Neuronal stem cell (in vitro differentiated cells): ENCODE measurements at regions not wholly inside any gene's neighbourhood (a gene's known extent, or its start where the extent isn't known, plus 50 kb on each side); places are given as distances from the start of the nearest gene placed in this dataset.

ENCODE experiments used
- DNase-seq: peaks from one replicate; pipeline ENCODE4 v3.0.0-alpha.2; 2013; ENCODE audit warnings: low spot score
- H2AFZ ChIP-seq: one replicate; pipeline ENCODE4 v1.6.1; 2013; ENCODE audit warnings: mild to moderate bottlenecking, low read length, inconsistent platforms
- H2AK5ac ChIP-seq: 2 replicates; pipeline ENCODE4 v1.6.1; 2013; ENCODE audit warnings: low read depth, mild to moderate bottlenecking, inconsistent platforms, low read length, moderate library complexity, mixed read lengths
- H2BK120ac ChIP-seq: 2 replicates; pipeline ENCODE4 v1.6.1; 2013; ENCODE audit warnings: low read depth, mild to moderate bottlenecking, inconsistent platforms, low read length, moderate library complexity, mixed read lengths
- H2BK12ac ChIP-seq: one replicate; pipeline ENCODE4 v1.6.1; 2013; ENCODE audit warnings: low read length, inconsistent platforms
- H2BK15ac ChIP-seq: 2 replicates; pipeline ENCODE4 v1.6.1; 2013; ENCODE audit warnings: mild to moderate bottlenecking, low read length, inconsistent platforms, mixed read lengths
- H2BK5ac ChIP-seq: one replicate; pipeline ENCODE4 v1.6.1; 2013; ENCODE audit warnings: inconsistent platforms, mild to moderate bottlenecking, low read length, moderate library complexity
- H3K14ac ChIP-seq: one replicate; pipeline ENCODE4 v1.6.1; 2013; ENCODE audit warnings: low read length, inconsistent platforms
- H3K18ac ChIP-seq: 2 replicates; pipeline ENCODE4 v1.6.1; 2013; ENCODE audit warnings: low read length, inconsistent platforms
- H3K23ac ChIP-seq: 2 replicates; pipeline ENCODE4 v1.6.1; 2013; ENCODE audit warnings: low read depth, mild to moderate bottlenecking, mixed read lengths, low read length, inconsistent platforms; ENCODE audit not compliant: poor library complexity
- H3K27ac ChIP-seq: replicated peaks from 3 replicates; pipeline ENCODE4 v1.5.1; 2013; ENCODE audit warnings: low read length, inconsistent platforms
- H3K27me3 ChIP-seq, 3 experiments: 2 replicates each; pipeline ENCODE4 v1.6.1; 2013; ENCODE audit warnings: low read length in 3 of 3, mild to moderate bottlenecking in 2 of 3, inconsistent platforms in 1 of 3, low read depth in 1 of 3, mixed read lengths in 1 of 3, moderate library complexity in 1 of 3; ENCODE audit not compliant: control insufficient read depth in 3 of 3, insufficient read depth in 3 of 3
- H3K36me3 ChIP-seq, 2 donors: replicated peaks in 1 of 2; 2 replicates each; pipeline ENCODE4 v1.6.1; 2013; ENCODE audit warnings: low read length in 2 of 2; ENCODE audit not compliant: control insufficient read depth in 2 of 2, insufficient read depth in 2 of 2
- H3K4ac ChIP-seq: 2 replicates; pipeline ENCODE4 v1.6.1; 2013; ENCODE audit warnings: inconsistent platforms, mild to moderate bottlenecking, low read length, moderate library complexity
- H3K4me1 ChIP-seq, 2 donors: 1 replicate in 1 of 2; 2 replicates in 1 of 2; pipeline ENCODE4 v1.6.1; 2013; ENCODE audit warnings: low read length in 2 of 2, low read depth in 1 of 2; ENCODE audit not compliant: control insufficient read depth in 2 of 2, insufficient read depth in 1 of 2
- H3K4me2 ChIP-seq: one replicate; pipeline ENCODE4 v1.6.1; 2013; ENCODE audit warnings: mild to moderate bottlenecking, low read length, inconsistent platforms; ENCODE audit not compliant: insufficient read depth, poor library complexity, severe bottlenecking
- H3K4me3 ChIP-seq, 2 donors: 2 replicates each; pipeline ENCODE4 v1.5.1; 2013; ENCODE audit warnings: low read length in 2 of 2, mild to moderate bottlenecking in 2 of 2, inconsistent platforms in 1 of 2, moderate library complexity in 1 of 2
- H3K79me1 ChIP-seq: one replicate; pipeline ENCODE4 v1.6.1; 2013; ENCODE audit warnings: low read depth, mild to moderate bottlenecking, inconsistent platforms, low read length, moderate library complexity
- H3K9ac ChIP-seq: one replicate; pipeline ENCODE4 v1.6.1; 2013; ENCODE audit warnings: mild to moderate bottlenecking, low read depth, low read length, inconsistent platforms; ENCODE audit not compliant: poor library complexity
- H3K9me3 ChIP-seq, 2 donors: replicated peaks in 1 of 2; 2 replicates each; pipeline versions ENCODE3 to v1.6.1; 2013; ENCODE audit warnings: low read length in 2 of 2, mild to moderate bottlenecking in 2 of 2, inconsistent platforms in 1 of 2, low read depth in 1 of 2, mixed read lengths in 1 of 2, moderate library complexity in 1 of 2; ENCODE audit not compliant: control insufficient read depth in 2 of 2, insufficient read depth in 1 of 2
- H4K8ac ChIP-seq: one replicate; pipeline ENCODE4 v1.6.1; 2013; ENCODE audit warnings: low read depth, mild to moderate bottlenecking, inconsistent platforms, low read length, moderate library complexity
- H4K91ac ChIP-seq: one replicate; pipeline ENCODE4 v1.6.1; 2013; ENCODE audit warnings: low read length, low read depth, mild to moderate bottlenecking, inconsistent platforms; ENCODE audit not compliant: poor library complexity
- WGBS, 2 donors: extraction: QIAGEN DNeasy Blood & Tissue Kit; methylation state at CpG; one replicate each; pipeline ENCODE4 v1.1.7; 2013; ENCODE audit warnings: missing lambda C conversion rate in 2 of 2, mixed read lengths in 1 of 2; ENCODE audit not compliant: insufficient read length in 2 of 2, insufficient replicate concordance in 1 of 2; ENCODE audit errors: extremely low coverage in 2 of 2; 5-methylcytosine and 5-hydroxymethylcytosine counted together

GRCh38 chr1:157245823-157246222 lies 107.6 kb upstream of the ETV3 start:
- Histone ChIP-seq H3K14ac (no peak overlapping the region), H3K4me3 (no peak overlapping the region), H3K79me1 (no peaks in the 10 kb centered on the region), H2BK5ac (no peak overlapping the region), H3K36me3 (no peaks in the 10 kb centered on the region), H3K18ac (no peak overlapping the region), H3K23ac (no peak overlapping the region), H3K4me1 (no peaks in the 10 kb centered on the region), H3K9ac (peak overlapping the region; percentile 7), H3K27me3 (no peaks in the 10 kb centered on the region), H3K9me3 (no peaks in the 10 kb centered on the region), H3K27ac (no peak overlapping the region), H3K4me2 (no peak overlapping the region), H4K91ac (no peak overlapping the region), H3K4ac (no peak overlapping the region), H2BK12ac (no peak overlapping the region), H4K8ac (no peak overlapping the region), H2AFZ (no peak overlapping the region), H2BK120ac (no peak overlapping the region), H2BK15ac (no peak overlapping the region), H2AK5ac (no peak overlapping the region)
- no peak for DNase-seq
- no CpG with 5 or more reads among the region's 2 CpGs for WGBS, 2 donors

- no peak overlapping the region for H2BK120ac ChIP-seq
- no peak overlapping the region for H2AFZ ChIP-seq
- no peak for DNase-seq
- H3K4me1 ChIP-seq = no peaks in the 10 kb centered on the region
- H4K8ac ChIP-seq = no peak overlapping the region
- H3K4me3 ChIP-seq = no peak overlapping the region
- WGBS, 2 donors = no CpG with 5 or more reads among the region's 2 CpGs
- no peak overlapping the region for H4K91ac ChIP-seq
- no peak overlapping the region for H3K9ac ChIP-seq
- H2BK5ac ChIP-seq = no peak overlapping the region
- H3K4me2 ChIP-seq = no peak overlapping the region
- no peak overlapping the region for H3K18ac ChIP-seq
- H3K79me1 ChIP-seq = no peaks in the 10 kb centered on the region
- no peak overlapping the region for H3K4ac ChIP-seq
- no peaks in the 10 kb centered on the region for H3K36me3 ChIP-seq
- H3K14ac ChIP-seq = no peak overlapping the region
- no peak overlapping the region for H2BK15ac ChIP-seq
- no peak overlapping the region for H2BK12ac ChIP-seq
- H3K23ac ChIP-seq = no peak overlapping the region
- H2AK5ac ChIP-seq = no peak overlapping the region
- no peak overlapping the region for H3K27ac ChIP-seq
- peaks cover 0 to 3% (median 0%) of the 10 kb centered on the region in 3 experiments for H3K27me3 ChIP-seq
- H3K9me3 ChIP-seq = no peaks in the 10 kb centered on the region
Measured at GRCh38 chr1:157241185-157241538, 103.0 kb upstream of the ETV3 start.

GRCh38 chr1:157240495-157241184 lies 102.4 kb upstream of the ETV3 start:
- H3K4me2 ChIP-seq = no peak overlapping the region
- peaks cover 0 to 3% (median 0%) of the 10 kb centered on the region in 3 experiments for H3K27me3 ChIP-seq
- H2AK5ac ChIP-seq = no peak overlapping the region
- no peak overlapping the region for H2AFZ ChIP-seq
- no peak overlapping the region for H4K91ac ChIP-seq
- H3K14ac ChIP-seq = no peak overlapping the region
- no peak overlapping the region for H2BK12ac ChIP-seq
- no peaks in the 10 kb centered on the region for H3K4me1 ChIP-seq
- no peak overlapping the region for H3K18ac ChIP-seq
- H2BK15ac ChIP-seq = no peak overlapping the region
- H3K79me1 ChIP-seq = no peaks in the 10 kb centered on the region
- no peak overlapping the region for H3K9ac ChIP-seq
- H2BK5ac ChIP-seq = no peak overlapping the region
- no peak for DNase-seq
- no peak overlapping the region for H2BK120ac ChIP-seq
- whole genome bisulfite sequencing, 2 donors = no CpG with 5 or more reads among the region's 7 CpGs
- no peak overlapping the region for H3K4me3 ChIP-seq
- no peak overlapping the region for H3K23ac ChIP-seq
- no peaks in the 10 kb centered on the region for H3K36me3 ChIP-seq
- no peak overlapping the region for H4K8ac ChIP-seq
- no peak overlapping the region for H3K27ac ChIP-seq
- H3K4ac ChIP-seq = no peak overlapping the region
- H3K9me3 ChIP-seq = no peaks in the 10 kb centered on the region

GRCh38 chr1:157239936-157240335 lies 101.7 kb upstream of the ETV3 start:
- H2BK12ac ChIP-seq = no peak overlapping the region
- H2BK5ac ChIP-seq = no peak overlapping the region
- H2BK15ac ChIP-seq = no peak overlapping the region
- H3K9ac ChIP-seq = no peak overlapping the region
- no peak for DNase-seq
- no peak overlapping the region for H3K27ac ChIP-seq
- no peak overlapping the region for H3K23ac ChIP-seq
- H3K9me3 ChIP-seq = no peaks in the 10 kb centered on the region
- no peak overlapping the region for H2AK5ac ChIP-seq
- no peak overlapping the region for H3K4me2 ChIP-seq
- H3K4me3 ChIP-seq = no peak overlapping the region
- H4K8ac ChIP-seq = no peak overlapping the region
- no peak overlapping the region for H3K14ac ChIP-seq
- no peak overlapping the region for H4K91ac ChIP-seq
- no peaks in the 10 kb centered on the region for H3K4me1 ChIP-seq
- no peak overlapping the region for H2AFZ ChIP-seq
- no peak overlapping the region for H3K4ac ChIP-seq
- no peak overlapping the region for H3K18ac ChIP-seq
- no peak overlapping the region for H2BK120ac ChIP-seq
- no peaks in the 10 kb centered on the region for H3K36me3 ChIP-seq
- peaks cover 0 to 8% (median 0%) of the 10 kb centered on the region in 3 experiments for H3K27me3 ChIP-seq
- H3K79me1 ChIP-seq = no peaks in the 10 kb centered on the region
